ENCODE measurements at regions not wholly inside any gene's neighbourhood (a gene's known extent, or its start where the extent isn't known, plus 50 kb on each side); places are given as distances from the start of the nearest gene placed in this dataset.

GRCh38 chr2:147679191-147679954 lies 165.5 kb upstream of the ACVR2A start:
- TF ChIP-seq CTCF (IDR thresholded peaks at IDR 0.05) (no peak), TCF7L2 (IDR thresholded peaks at IDR 0.05; ENCODE audit: low read depth, low read length) (no peak), REST (IDR thresholded peaks at IDR 0.05; ENCODE audit: insufficient read depth in 1 of 2, low read depth in 2 of 2, low read length in 1 of 2) (no peak), SIN3A (IDR thresholded peaks at IDR 0.05; ENCODE audit: borderline replicate concordance, insufficient read depth, low read depth, low read length) (no peak), POLR2AphosphoS5 (IDR thresholded peaks at IDR 0.05; ENCODE audit: low read depth, low read length) (no peak)
- Histone ChIP-seq H3K4me3 (ENCODE audit: low read depth in 2 of 2, low read length in 2 of 2) (no peak overlapping the region), H3K9me3 (ENCODE audit: control insufficient read depth, insufficient read depth, low read depth, low read length) (no peaks in the 10 kb centered on the region), H3K36me3 (ENCODE audit: control insufficient read depth, insufficient read depth, low read length) (no peaks in the 10 kb centered on the region), H3K4me1 (ENCODE audit: control insufficient read depth, insufficient read depth, low read length) (no peaks in the 10 kb centered on the region), H3K27ac (ENCODE audit: low read length) (no peak overlapping the region), H3K27me3 (ENCODE audit: control insufficient read depth, insufficient read depth, low read length) (no peaks in the 10 kb centered on the region)
- ATAC-seq (no peak), DNase-seq (ENCODE audit: low read depth, low spot score) (no peak)
- POLR2A ChIA-PET: no interaction called here
- intact Hi-C loops (cut with micrococcal nuclease; ENCODE audit: unreplicated experiment): no loop called here
- in situ Hi-C loops (cut with HindIII; ENCODE audit: low pct_unique_long_range_greater_than_20kb, low sequenced_read_pairs): no loop called here
- no TSS peak for BruUV-seq (replicated peaks)
- CTCF ChIA-PET: no interaction called here

- Histone ChIP-seq H3K9me3 (ENCODE audit: control insufficient read depth, insufficient read depth, low read depth, low read length) (no peaks in the 10 kb centered on the region), H3K27ac (ENCODE audit: low read length) (no peak overlapping the region), H3K36me3 (ENCODE audit: control insufficient read depth, insufficient read depth, low read length) (no peaks in the 10 kb centered on the region), H3K4me3 (ENCODE audit: low read depth in 2 of 2, low read length in 2 of 2) (no peak overlapping the region), H3K27me3 (ENCODE audit: control insufficient read depth, insufficient read depth, low read length) (no peaks in the 10 kb centered on the region), H3K4me1 (ENCODE audit: control insufficient read depth, insufficient read depth, low read length) (no peaks in the 10 kb centered on the region)
- ATAC-seq (no peak), DNase-seq (ENCODE audit: low read depth, low spot score) (no peak)
- ChIA-PET CTCF (no interaction called here), POLR2A (no interaction called here)
- in situ Hi-C loops (cut with HindIII; ENCODE audit: low pct_unique_long_range_greater_than_20kb, low sequenced_read_pairs) (no loop called here), intact Hi-C loops (cut with micrococcal nuclease; ENCODE audit: unreplicated experiment) (no loop called here)
- BruUV-seq (replicated peaks): no TSS peak
- TF ChIP-seq REST (IDR thresholded peaks at IDR 0.05; ENCODE audit: insufficient read depth in 1 of 2, low read depth in 2 of 2, low read length in 1 of 2) (no peak), POLR2AphosphoS5 (IDR thresholded peaks at IDR 0.05; ENCODE audit: low read depth, low read length) (no peak), TCF7L2 (IDR thresholded peaks at IDR 0.05; ENCODE audit: low read depth, low read length) (no peak)
Observed at GRCh38 chr2:147665105-147665504, 179.7 kb upstream of the ACVR2A start.
